ENCODE measurements at regions not wholly inside any gene's neighbourhood (a gene's known extent, or its start where the extent isn't known, plus 50 kb on each side); places are given as distances from the start of the nearest gene placed in this dataset.

- H3K36me3 ChIP-seq: no peaks in the 10 kb centered on the region
- no peak overlapping the region for H3K4me3 ChIP-seq
- H3K27ac ChIP-seq: peak overlapping the region; percentile 57 to 62
- TF ChIP-seq CTCF (IDR thresholded peaks at IDR 0.05) (no peak), POLR2A (IDR thresholded peaks at IDR 0.05) (no peak)
- peaks cover 0 to 5% of the 10 kb centered on the region in 2 donors for H3K4me1 ChIP-seq
- no peaks in the 10 kb centered on the region for H3K9me3 ChIP-seq
- no peaks in the 10 kb centered on the region for H3K27me3 ChIP-seq
- no peak for DNase-seq
- intact Hi-C loops (cut with DNase I; ENCODE audit: low total_unique reads): no loop called here
Measured at GRCh38 chr2:150619607-150620330, 132.3 kb upstream of the RND3 start.

- Histone ChIP-seq H3K27ac (peak overlapping the region; percentile 57 to 62), H3K9me3 (no peaks in the 10 kb centered on the region), H3K4me3 (no peak overlapping the region), H3K27me3 (no peaks in the 10 kb centered on the region), H3K4me1 (peaks cover 0 to 5% of the 10 kb centered on the region in 2 donors), H3K36me3 (no peaks in the 10 kb centered on the region)
- no peak for DNase-seq
- TF ChIP-seq CTCF (IDR thresholded peaks at IDR 0.05) (no peak), POLR2A (IDR thresholded peaks at IDR 0.05) (no peak)
- intact Hi-C loops (cut with DNase I; ENCODE audit: low total_unique reads): no loop called here
Measured at GRCh38 chr2:150618245-150618895, 130.9 kb upstream of the RND3 start.

- Histone ChIP-seq H3K36me3 (no peaks in the 10 kb centered on the region), H3K9me3 (no peaks in the 10 kb centered on the region), H3K4me1 (peaks cover 0 to 5% of the 10 kb centered on the region in 2 donors), H3K4me3 (no peak overlapping the region), H3K27me3 (no peaks in the 10 kb centered on the region), H3K27ac (peak overlapping the region; percentile 57 to 62)
- intact Hi-C loops (cut with DNase I; ENCODE audit: low total_unique reads): no loop called here
- TF ChIP-seq CTCF (IDR thresholded peaks at IDR 0.05) (no peak), POLR2A (IDR thresholded peaks at IDR 0.05) (no peak)
- DNase-seq: no peak
Measured at GRCh38 chr2:150617351-150617978, 130.0 kb upstream of the RND3 start.

- intact Hi-C loops (cut with DNase I; ENCODE audit: low total_unique reads): no loop called here
- no peaks in the 10 kb centered on the region for H3K27me3 ChIP-seq
- H3K4me1 ChIP-seq: peaks cover 0 to 5% of the 10 kb centered on the region in 2 donors
- no peaks in the 10 kb centered on the region for H3K9me3 ChIP-seq
- DNase-seq: no peak
- no peaks in the 10 kb centered on the region for H3K36me3 ChIP-seq
- H3K27ac ChIP-seq: peak overlapping the region in 1 of 2 donors; percentile 46
- TF ChIP-seq CTCF (IDR thresholded peaks at IDR 0.05) (no peak), POLR2A (IDR thresholded peaks at IDR 0.05) (no peak)
- H3K4me3 ChIP-seq: no peak overlapping the region
Measured at GRCh38 chr2:150612957-150613710, 125.7 kb upstream of the RND3 start.
